ENCODE measurements at regions not wholly inside any gene's neighbourhood (a gene's known extent, or its start where the extent isn't known, plus 50 kb on each side); places are given as distances from the start of the nearest gene placed in this dataset.
"Not testable (repeated sequence)": the region's sequence is repeated elsewhere in the genome, so short reads cannot be mapped to it uniquely, and the experiment has no call there.

- intact Hi-C loops (cut with DNase I; ENCODE audit: low total_unique reads), result no loop called here
- no peaks in the 10 kb centered on the region for H3K9me3 ChIP-seq
- DNase-seq (no peak), ATAC-seq (no peak)
- peaks cover 0 to 3% of the 10 kb centered on the region in 2 donors for H3K4me1 ChIP-seq
- H3K4me3 ChIP-seq, result no peak overlapping the region
- H3K27ac ChIP-seq, result no peak overlapping the region
- H3K27me3 ChIP-seq, result no peaks in the 10 kb centered on the region
- TF ChIP-seq CTCF (IDR thresholded peaks at IDR 0.05 in 4 of 5, conservative IDR thresholded peaks at IDR 0.05 in 1 of 5), result no peak
- in situ Hi-C loops (cut with MboI; ENCODE audit: low sequenced_read_pairs in 4 of 4), result no loop called here
- H3K36me3 ChIP-seq, result no peaks in the 10 kb centered on the region
Measured at GRCh38 chrX:150229030-150229429, 134.1 kb upstream of the MAMLD1 start.

- H3K4me1 ChIP-seq, result peaks cover 0 to 3% of the 10 kb centered on the region in 2 donors
- H3K4me3 ChIP-seq, result no peak overlapping the region
- H3K9me3 ChIP-seq, result no peaks in the 10 kb centered on the region
- no peak overlapping the region for H3K27ac ChIP-seq
- ATAC-seq, result peak in 1 of 2 donors; percentile 30
- H3K27me3 ChIP-seq, result no peaks in the 10 kb centered on the region
- TF ChIP-seq POLR2A (IDR thresholded peaks at IDR 0.05), result no peak
- no peak for TF ChIP-seq CTCF (IDR thresholded peaks at IDR 0.05 in 4 of 5, conservative IDR thresholded peaks at IDR 0.05 in 1 of 5)
- in situ Hi-C loops (cut with MboI; ENCODE audit: low sequenced_read_pairs in 4 of 4), result no loop called here
- H3K36me3 ChIP-seq, result no peaks in the 10 kb centered on the region
- intact Hi-C loops (cut with DNase I; ENCODE audit: low total_unique reads), result no loop called here
- DNase-seq, result peak in 1 of 2 donors; percentile 15
Measured at GRCh38 chrX:150229481-150229880, 133.6 kb upstream of the MAMLD1 start.

- DNase-seq; H3K27me3 ChIP-seq; intact Hi-C loops (cut with DNase I; ENCODE audit: low total_unique reads); H3K27ac ChIP-seq; in situ Hi-C loops (cut with MboI; ENCODE audit: low sequenced_read_pairs in 4 of 4); H3K36me3 ChIP-seq; ATAC-seq; H3K9me3 ChIP-seq; H3K4me1 ChIP-seq; H3K4me3 ChIP-seq: not testable (repeated sequence)
Measured at GRCh38 chrX:150230952-150231351, 132.2 kb upstream of the MAMLD1 start.

GRCh38 chrX:150231368-150231767 lies 131.7 kb upstream of the MAMLD1 start:
- intact Hi-C loops (cut with DNase I; ENCODE audit: low total_unique reads); H3K36me3 ChIP-seq; H3K9me3 ChIP-seq; ATAC-seq; H3K4me1 ChIP-seq; H3K27ac ChIP-seq; in situ Hi-C loops (cut with MboI; ENCODE audit: low sequenced_read_pairs in 4 of 4); DNase-seq; H3K27me3 ChIP-seq; H3K4me3 ChIP-seq: not testable (repeated sequence)

- in situ Hi-C loops (cut with MboI; ENCODE audit: low sequenced_read_pairs in 4 of 4); H3K4me1 ChIP-seq; DNase-seq; H3K27me3 ChIP-seq; H3K4me3 ChIP-seq; H3K9me3 ChIP-seq; intact Hi-C loops (cut with DNase I; ENCODE audit: low total_unique reads); H3K27ac ChIP-seq; ATAC-seq; H3K36me3 ChIP-seq: not testable (repeated sequence)
Measured at GRCh38 chrX:150232222-150232621, 130.9 kb upstream of the MAMLD1 start.

GRCh38 chrX:150234126-150234525 lies 129.0 kb upstream of the MAMLD1 start:
- no peak for DNase-seq
- Histone ChIP-seq H3K9me3 (no peaks in the 10 kb centered on the region), H3K36me3 (no peaks in the 10 kb centered on the region), H3K27ac (no peak overlapping the region), H3K4me1 (peaks cover 0 to 2% of the 10 kb centered on the region in 2 donors), H3K27me3 (no peaks in the 10 kb centered on the region), H3K4me3 (no peak overlapping the region)
- ATAC-seq, result no peak
- in situ Hi-C loops (cut with MboI; ENCODE audit: low sequenced_read_pairs in 4 of 4) (no loop called here), intact Hi-C loops (cut with DNase I; ENCODE audit: low total_unique reads) (no loop called here)
- TF ChIP-seq POLR2A (IDR thresholded peaks at IDR 0.05), result no peak
- no peak for TF ChIP-seq CTCF (IDR thresholded peaks at IDR 0.05 in 4 of 5, conservative IDR thresholded peaks at IDR 0.05 in 1 of 5)

Data from gastrocnemius medialis (tissue), 4 donors.